HEK293 (cell line): ENCODE measurements at regions not wholly inside any gene's neighbourhood (a gene's known extent, or its start where the extent isn't known, plus 50 kb on each side); places are given as distances from the start of the nearest gene placed in this dataset.
"Not testable (repeated sequence)": the region's sequence is repeated elsewhere in the genome, so short reads cannot be mapped to it uniquely, and the experiment has no call there.

ENCODE experiments used
- CTCF ChIA-PET: fragments of 350-600 bp; formaldehyde crosslinking; extraction: SDS; loops from one replicate; lab custom pipeline; 2021; ENCODE audit warnings: antibody characterized with exemption; lab: Yijun Ruan, JAX
- POLR2A ChIA-PET: fragments of 300-600 bp; formaldehyde crosslinking; extraction: SDS; loops from one replicate; lab custom pipeline; 2020; ENCODE audit warnings: antibody characterized with exemption, inconsistent platforms; lab: Yijun Ruan, JAX
- H3K27ac ChIP-seq: fragments of 200-500 bp; sonication (Bioruptor generic); 2 replicates; pipeline ENCODE4 v1.5.1; 2014; ENCODE audit warnings: low read depth, low read length, control low read depth, inconsistent platforms; ENCODE audit errors: extremely low read depth
- H3K36me3 ChIP-seq, 2 experiments: fragments of 200-500 bp in 1 of 2; sonication (Bioruptor generic) in 1 of 2; 1 replicate in 1 of 2; 2 replicates in 1 of 2; pipeline ENCODE4 v1.5.1; 2014 to 2017; ENCODE audit warnings: inconsistent platforms in 2 of 2, low read length in 2 of 2; ENCODE audit not compliant: control insufficient read depth in 2 of 2, insufficient read depth in 1 of 2
- H3K4me1 ChIP-seq: fragments of 200-500 bp; sonication (Bioruptor generic); 2 replicates; pipeline ENCODE4 v1.5.1; 2014; ENCODE audit warnings: mild to moderate bottlenecking, low read length, inconsistent platforms; ENCODE audit not compliant: control insufficient read depth, insufficient read depth
- H3K4me3 ChIP-seq: 2 replicates; pipeline ENCODE4 v1.5.1; 2011; ENCODE audit warnings: low read depth, mild to moderate bottlenecking, control low read depth, low read length, moderate library complexity
- H3K9me3 ChIP-seq: fragments of 200-500 bp; sonication (Bioruptor generic); 2 replicates; pipeline ENCODE4 v1.5.1; 2014; ENCODE audit warnings: low read depth, low read length, inconsistent platforms; ENCODE audit not compliant: control insufficient read depth, insufficient read depth
- SETDB1 ChIP-seq: IDR thresholded peaks from one replicate; pipeline ENCODE4 v1.6.1; 2017; ENCODE audit warnings: mild to moderate bottlenecking, low read length, moderate library complexity, mixed read lengths; ENCODE audit not compliant: insufficient read length
- ZNF146 ChIP-seq: fragments of 450-650 bp; formaldehyde crosslinking; IDR thresholded peaks from 2 replicates; pipeline ENCODE4 v1.5.1; 2016; ENCODE audit warnings: missing biosample characterization, missing genetic modification characterization
- ZNF404 ChIP-seq: fragments of 450-650 bp; formaldehyde crosslinking; IDR thresholded peaks from 2 replicates; pipeline ENCODE4 v1.5.1; 2017; ENCODE audit warnings: missing biosample characterization, missing genetic modification characterization
- ZNF521 ChIP-seq: fragments of 450-650 bp; formaldehyde crosslinking; IDR thresholded peaks from 2 replicates; pipeline ENCODE4 v1.5.1; 2017; ENCODE audit warnings: missing biosample characterization, mild to moderate bottlenecking, missing genetic modification characterization
- ZNF549 ChIP-seq: fragments of 450-650 bp; IDR thresholded peaks from 2 replicates; pipeline ENCODE4 v1.5.1; 2018; ENCODE audit warnings: missing biosample characterization, missing genetic modification characterization, mild to moderate bottlenecking, inconsistent platforms, moderate library complexity
- ZNF610 ChIP-seq: fragments of 450-650 bp; formaldehyde crosslinking; IDR thresholded peaks from 2 replicates; pipeline ENCODE4 v1.5.1; 2016; ENCODE audit warnings: missing biosample characterization, missing genetic modification characterization, borderline replicate concordance
- ZNF624 ChIP-seq: fragments of 450-650 bp; formaldehyde crosslinking; IDR thresholded peaks from 2 replicates; pipeline ENCODE4 v1.5.1; 2017; ENCODE audit warnings: missing biosample characterization, missing genetic modification characterization
- ZNF658 ChIP-seq: fragments of 450-650 bp; formaldehyde crosslinking; IDR thresholded peaks from 2 replicates; pipeline ENCODE4; 2016; ENCODE audit warnings: missing biosample characterization, missing genetic modification characterization
- TF ChIP-seq, protein P1 (sequence below): fragments of 450-650 bp; formaldehyde crosslinking; IDR thresholded peaks from 2 replicates; pipeline ENCODE4 v1.5.1; 2016; ENCODE audit warnings: missing biosample characterization, missing genetic modification characterization

- H3K9me3 ChIP-seq, H3K4me3 ChIP-seq, POLR2A ChIA-PET, CTCF ChIA-PET, H3K4me1 ChIP-seq, H3K27ac ChIP-seq, H3K36me3 ChIP-seq: not testable (repeated sequence)
- peak; percentile 63 for TF ChIP-seq ZNF146 (tag by site-specific recombination)
These were observed 80.6 kb upstream of the ST3GAL5 start for GRCh38 chr2:85969367-85969766.

GRCh38 chr2:85965770-85966169 lies 77.0 kb upstream of the ST3GAL5 start:
- H3K4me3 ChIP-seq, H3K36me3 ChIP-seq, H3K4me1 ChIP-seq, POLR2A ChIA-PET, H3K27ac ChIP-seq, H3K9me3 ChIP-seq, CTCF ChIA-PET: not testable (repeated sequence)

DNA sequence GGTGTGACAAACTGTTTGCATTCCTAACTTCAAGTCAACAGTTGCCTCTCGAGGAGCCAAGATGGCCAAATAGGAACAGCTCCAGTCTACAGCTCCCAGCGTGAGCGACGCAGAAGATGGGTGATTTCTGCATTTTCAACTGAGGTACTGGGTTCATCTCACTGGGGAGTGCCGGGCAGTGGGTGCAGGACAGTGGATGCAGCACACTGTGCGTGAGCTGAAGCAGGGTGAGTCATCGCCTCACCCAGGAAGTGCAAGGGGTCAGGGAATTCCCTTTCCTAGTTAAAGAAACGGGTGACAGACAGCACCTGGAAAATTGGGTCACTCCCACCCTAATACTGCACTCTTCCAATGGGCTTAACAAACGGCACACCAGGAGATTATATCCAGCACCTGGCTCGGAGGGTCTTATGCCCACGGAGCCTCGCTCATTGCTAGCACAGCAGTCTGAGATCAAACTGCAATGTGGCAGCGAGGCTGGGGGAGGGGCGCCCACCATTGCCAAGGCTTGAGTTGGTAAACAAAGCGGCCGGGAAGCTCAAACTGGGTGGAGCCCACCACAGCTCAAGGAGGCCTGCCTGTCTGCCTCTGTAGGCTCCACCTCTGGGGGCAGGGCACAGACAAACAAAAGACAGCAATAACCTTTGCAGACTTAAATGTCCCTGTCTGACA lies 75.1 kb upstream of the ST3GAL5 start:
- H3K36me3 ChIP-seq, H3K4me3 ChIP-seq, H3K27ac ChIP-seq, POLR2A ChIA-PET, H3K4me1 ChIP-seq, H3K9me3 ChIP-seq: not testable (repeated sequence)
- CTCF ChIA-PET = interaction anchor here (0.6 kb wide), 1 partner anchor 33 kb away, joined by 3 read pairs; no protein-coding TSS in a partner anchor

DNA sequence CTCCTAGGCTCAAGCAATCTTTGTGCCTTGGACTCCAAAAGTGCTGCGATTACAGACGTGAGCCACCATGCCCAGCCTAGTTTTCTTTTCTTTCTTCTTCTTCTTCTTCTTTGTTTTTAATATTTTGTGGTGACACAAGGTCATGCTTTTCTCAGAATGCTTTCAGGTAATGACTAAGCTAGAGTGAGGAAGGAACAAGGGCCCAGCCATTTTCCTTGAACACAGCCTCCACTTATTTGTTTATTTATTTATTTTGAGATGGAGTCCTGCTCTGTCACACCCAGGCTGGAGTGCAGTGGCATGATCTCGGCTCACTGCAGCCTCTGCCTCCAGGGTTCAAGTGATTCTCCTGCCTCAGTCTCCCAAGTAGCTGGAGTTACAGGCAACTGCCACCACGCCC lies 74.3 kb upstream of the ST3GAL5 start:
- Histone ChIP-seq H3K4me3 (no peak overlapping the region), H3K36me3 (no peaks in the 10 kb centered on the region), H3K4me1 (no peaks in the 10 kb centered on the region), H3K9me3 (no peaks in the 10 kb centered on the region), H3K27ac (no peak overlapping the region)
- POLR2A ChIA-PET = no interaction called here
- CTCF ChIA-PET = interaction anchor here (0.6 kb wide), 1 partner anchor 34 kb away, joined by 3 read pairs; no protein-coding TSS in a partner anchor
- TF ChIP-seq ZNF610 (tag by site-specific recombination) (no peak), ZNF521 (tag by site-specific recombination) (no peak), ZNF658 (tag by site-specific recombination) (no peak)
- TF ChIP-seq, protein P1, sequence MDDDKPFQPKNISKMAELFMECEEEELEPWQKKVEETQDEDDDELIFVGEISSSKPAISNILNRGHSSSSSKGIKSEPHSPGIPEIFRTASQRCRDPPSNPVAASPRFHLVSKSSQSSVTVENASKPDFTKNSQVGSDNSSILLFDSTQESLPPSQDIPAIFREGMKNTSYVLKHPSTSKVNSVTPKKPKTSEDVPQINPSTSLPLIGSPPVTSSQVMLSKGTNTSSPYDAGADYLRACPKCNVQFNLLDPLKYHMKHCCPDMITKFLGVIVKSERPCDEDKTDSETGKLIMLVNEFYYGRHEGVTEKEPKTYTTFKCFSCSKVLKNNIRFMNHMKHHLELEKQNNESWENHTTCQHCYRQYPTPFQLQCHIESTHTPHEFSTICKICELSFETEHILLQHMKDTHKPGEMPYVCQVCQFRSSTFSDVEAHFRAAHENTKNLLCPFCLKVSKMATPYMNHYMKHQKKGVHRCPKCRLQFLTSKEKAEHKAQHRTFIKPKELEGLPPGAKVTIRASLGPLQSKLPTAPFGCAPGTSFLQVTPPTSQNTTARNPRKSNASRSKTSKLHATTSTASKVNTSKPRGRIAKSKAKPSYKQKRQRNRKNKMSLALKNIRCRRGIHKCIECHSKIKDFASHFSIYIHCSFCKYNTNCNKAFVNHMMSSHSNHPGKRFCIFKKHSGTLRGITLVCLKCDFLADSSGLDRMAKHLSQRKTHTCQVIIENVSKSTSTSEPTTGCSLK (tag by site-specific recombination) = no peak

GRCh38 chr2:85961754-85962153 lies 73.0 kb upstream of the ST3GAL5 start:
- no peaks in the 10 kb centered on the region for H3K4me1 ChIP-seq
- no peaks in the 10 kb centered on the region for H3K9me3 ChIP-seq
- H3K27ac ChIP-seq = no peak overlapping the region
- no peaks in the 10 kb centered on the region for H3K36me3 ChIP-seq
- TF ChIP-seq ZNF549 (tag by site-specific recombination) (peak; percentile 66), ZNF404 (no peak)
- no peak overlapping the region for H3K4me3 ChIP-seq
- ChIA-PET POLR2A (no interaction called here), CTCF (interaction anchor here (0.6 to 1.0 kb wide), 2 partner anchors 22 to 118 kb away, joined by 3 to 4 read pairs; no protein-coding TSS in a partner anchor)

DNA sequence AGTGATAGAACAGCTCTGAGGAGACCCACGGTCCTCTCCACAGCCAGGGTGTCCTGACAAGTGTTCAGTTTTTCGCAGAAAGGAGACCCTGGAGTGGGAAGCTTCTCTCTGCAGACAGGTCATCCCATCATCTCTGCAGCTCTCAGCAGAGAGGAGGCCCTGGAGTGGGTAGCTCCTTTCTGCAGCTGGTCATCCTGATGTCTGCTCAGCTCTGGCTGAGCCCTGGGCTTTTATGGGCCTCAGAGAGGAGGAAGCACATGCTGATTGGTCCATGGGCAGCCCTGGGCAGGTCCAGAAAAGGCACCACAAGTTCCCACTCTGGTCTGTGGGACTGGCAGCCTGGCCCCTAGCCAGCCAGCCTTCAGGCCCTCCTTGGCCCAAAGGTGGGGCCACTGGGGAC lies 72.3 kb upstream of the ST3GAL5 start:
- Histone ChIP-seq H3K27ac (no peak overlapping the region), H3K4me3 (no peak overlapping the region), H3K36me3 (no peaks in the 10 kb centered on the region), H3K9me3 (no peaks in the 10 kb centered on the region), H3K4me1 (no peaks in the 10 kb centered on the region)
- TF ChIP-seq SETDB1 = peak; percentile 48
- TF ChIP-seq ZNF624 (tag by site-specific recombination) = no peak
- ChIA-PET CTCF (interaction anchor here (0.6 to 1.2 kb wide), 3 partner anchors 22 to 118 kb away, joined by 3 to 4 read pairs (median 3); partner anchors contain the start of gene ST3GAL5), POLR2A (interaction anchor here (0.6 kb wide), 1 partner anchor 18 kb away, joined by 3 read pairs; no protein-coding TSS in a partner anchor)
